ENCODE measurements at regions not wholly inside any gene's neighbourhood (a gene's known extent, or its start where the extent isn't known, plus 50 kb on each side); places are given as distances from the start of the nearest gene placed in this dataset.

DNA sequence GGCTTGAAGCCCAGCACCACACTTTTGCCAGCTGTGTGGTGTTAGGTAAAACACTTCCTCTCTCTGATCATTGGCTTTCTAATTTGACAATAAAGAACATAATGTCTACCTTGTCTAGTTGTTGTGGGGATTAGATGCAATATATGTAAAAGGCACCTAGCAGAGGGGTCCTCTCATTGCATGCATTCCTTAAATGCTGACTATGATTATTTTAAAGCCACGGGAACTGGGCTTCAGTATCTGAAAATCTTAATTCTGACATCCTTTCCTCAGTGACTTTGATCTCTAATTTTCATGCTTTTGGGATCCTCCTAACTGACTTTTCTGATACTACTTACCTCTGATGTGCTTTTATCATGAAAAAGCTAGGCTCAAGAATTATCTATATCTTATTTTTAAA is 596.3 kb downstream of the TAFA4 start:
- TF ChIP-seq, protein P1, sequence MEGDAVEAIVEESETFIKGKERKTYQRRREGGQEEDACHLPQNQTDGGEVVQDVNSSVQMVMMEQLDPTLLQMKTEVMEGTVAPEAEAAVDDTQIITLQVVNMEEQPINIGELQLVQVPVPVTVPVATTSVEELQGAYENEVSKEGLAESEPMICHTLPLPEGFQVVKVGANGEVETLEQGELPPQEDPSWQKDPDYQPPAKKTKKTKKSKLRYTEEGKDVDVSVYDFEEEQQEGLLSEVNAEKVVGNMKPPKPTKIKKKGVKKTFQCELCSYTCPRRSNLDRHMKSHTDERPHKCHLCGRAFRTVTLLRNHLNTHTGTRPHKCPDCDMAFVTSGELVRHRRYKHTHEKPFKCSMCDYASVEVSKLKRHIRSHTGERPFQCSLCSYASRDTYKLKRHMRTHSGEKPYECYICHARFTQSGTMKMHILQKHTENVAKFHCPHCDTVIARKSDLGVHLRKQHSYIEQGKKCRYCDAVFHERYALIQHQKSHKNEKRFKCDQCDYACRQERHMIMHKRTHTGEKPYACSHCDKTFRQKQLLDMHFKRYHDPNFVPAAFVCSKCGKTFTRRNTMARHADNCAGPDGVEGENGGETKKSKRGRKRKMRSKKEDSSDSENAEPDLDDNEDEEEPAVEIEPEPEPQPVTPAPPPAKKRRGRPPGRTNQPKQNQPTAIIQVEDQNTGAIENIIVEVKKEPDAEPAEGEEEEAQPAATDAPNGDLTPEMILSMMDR (IDR thresholded peaks at IDR 0.05; ENCODE audit: insufficient read depth, low read depth, low read length) = no peak
- no peak for DNase-seq (ENCODE audit: low read depth)
- no peak overlapping the region for H3K4me3 ChIP-seq (ENCODE audit: low read depth, low read length)

DNA sequence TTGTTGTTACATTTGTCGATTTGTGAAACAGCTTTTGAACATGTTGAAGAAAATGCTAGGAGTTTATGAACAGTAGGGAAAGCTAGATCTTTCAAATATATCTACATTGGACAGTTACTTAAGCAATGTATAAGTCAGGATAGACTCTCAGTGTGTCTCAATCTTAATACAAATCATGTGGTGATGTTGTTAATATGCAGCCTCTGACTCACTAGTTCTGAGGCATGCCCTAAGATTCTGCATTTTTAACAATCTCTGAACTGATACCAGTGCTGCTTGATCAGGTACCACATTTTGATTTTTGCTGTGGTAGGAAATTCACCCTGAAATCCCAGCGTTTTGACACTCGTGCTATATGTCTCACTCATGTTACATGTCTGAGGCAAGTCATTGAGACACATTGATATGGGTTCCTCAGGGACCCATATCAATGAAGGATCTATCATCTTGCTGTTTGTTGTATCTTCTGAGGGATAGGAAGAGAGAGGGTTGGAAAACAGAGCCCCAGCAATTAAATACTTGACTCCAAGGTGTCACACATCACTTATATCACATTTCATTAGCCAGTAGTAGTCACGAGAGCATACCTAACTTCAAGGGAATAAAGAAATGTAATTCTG is 597.9 kb downstream of the TAFA4 start:
- TF ChIP-seq, protein P1 (IDR thresholded peaks at IDR 0.05; ENCODE audit: insufficient read depth, low read depth, low read length) = no peak
- no peak for DNase-seq (ENCODE audit: low read depth)
- H3K4me3 ChIP-seq (ENCODE audit: low read depth, low read length) = no peak overlapping the region

DNA sequence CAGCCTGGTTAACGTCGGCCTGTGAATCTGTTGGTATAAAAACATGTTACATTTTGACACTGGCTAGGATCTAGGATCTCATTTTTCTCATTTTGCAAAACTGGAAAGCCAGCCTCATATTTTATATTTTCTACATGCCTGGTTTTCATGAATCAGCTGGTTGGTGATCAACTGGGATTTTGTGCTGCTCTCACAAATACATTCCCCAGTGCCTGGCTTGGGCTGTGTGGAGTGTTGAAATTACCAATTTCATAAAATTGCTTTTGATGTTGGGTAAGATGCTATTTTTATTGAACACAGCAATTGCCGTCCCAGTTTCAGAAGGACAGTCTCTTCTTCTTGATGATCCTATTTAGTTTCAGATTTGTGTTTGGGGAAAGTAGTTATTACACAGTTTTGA is 604.3 kb downstream of the TAFA4 start:
- DNase-seq (ENCODE audit: low read depth) = no peak
- TF ChIP-seq, protein P1 (IDR thresholded peaks at IDR 0.05; ENCODE audit: insufficient read depth, low read depth, low read length) = no peak
- H3K4me3 ChIP-seq (ENCODE audit: low read depth, low read length) = no peak overlapping the region

DNA sequence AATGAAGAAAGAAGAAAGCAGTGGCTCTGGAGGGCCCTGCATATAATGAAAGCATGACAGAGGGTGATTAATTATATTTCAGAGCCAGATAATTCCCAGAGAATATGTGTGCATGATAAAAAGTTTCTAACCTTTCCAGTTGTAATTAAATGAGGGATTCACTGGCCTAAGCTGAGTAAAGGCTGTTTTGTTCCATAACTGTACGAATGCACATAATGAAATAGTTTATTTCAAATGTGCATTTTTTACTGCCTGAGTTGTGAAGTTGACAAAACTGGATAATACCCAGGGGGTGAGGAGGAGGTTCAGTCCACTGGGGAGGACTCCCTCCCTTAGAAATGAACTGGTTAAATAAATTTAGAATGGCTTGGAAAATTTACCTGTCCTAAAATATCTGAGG is 616.4 kb downstream of the TAFA4 start:
- no peak overlapping the region for H3K4me3 ChIP-seq (ENCODE audit: low read depth, low read length)
- TF ChIP-seq, protein P1 (IDR thresholded peaks at IDR 0.05; ENCODE audit: insufficient read depth, low read depth, low read length) = no peak

DNA sequence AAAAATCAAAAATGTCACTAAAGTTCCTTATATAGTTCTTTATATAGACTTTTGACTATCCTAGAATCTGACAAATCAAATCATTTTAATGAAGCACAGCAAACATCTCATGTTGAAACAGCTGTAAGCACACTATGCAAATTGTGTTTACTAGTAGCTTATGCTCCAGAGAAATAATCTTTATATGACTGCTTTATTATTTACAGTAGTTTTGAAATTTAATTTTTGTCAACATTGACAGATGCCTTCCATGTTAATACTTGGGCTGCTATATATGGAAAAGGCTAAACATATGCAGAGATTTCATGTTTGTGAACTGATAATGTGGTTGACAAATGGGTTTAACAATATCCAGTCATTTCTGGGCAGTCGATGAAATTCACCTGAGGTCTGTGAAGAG is 616.8 kb downstream of the TAFA4 start:
- TF ChIP-seq, protein P1 (IDR thresholded peaks at IDR 0.05; ENCODE audit: insufficient read depth, low read depth, low read length) = no peak
- DNase-seq (ENCODE audit: low read depth) = no peak
- H3K4me3 ChIP-seq (ENCODE audit: low read depth, low read length) = no peak overlapping the region

More for the DNA sequence above, 616.4 kb downstream of the TAFA4 start:
- DNase-seq (ENCODE audit: low read depth) = no peak

DNA sequence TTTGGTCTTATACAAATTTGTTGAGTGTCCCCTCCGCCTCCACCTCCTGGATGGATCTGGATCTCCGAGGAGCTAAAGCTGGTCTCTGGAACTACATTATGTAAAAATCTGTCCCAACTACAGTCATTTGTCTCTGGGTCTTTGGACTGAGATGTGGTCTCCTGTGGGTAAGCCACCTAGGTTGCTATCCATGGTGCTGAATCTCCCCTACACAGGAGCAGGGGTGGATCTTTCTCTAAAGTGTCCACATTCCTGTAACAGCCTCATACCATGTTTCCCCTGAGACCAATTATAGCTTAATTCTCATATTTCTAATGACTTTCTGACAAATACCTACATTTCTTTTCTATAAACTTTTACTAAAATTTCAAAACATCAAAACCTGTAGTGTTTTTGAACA is 625.8 kb downstream of the TAFA4 start:
- peak; percentile 5 for DNase-seq (ENCODE audit: low read depth)
- TF ChIP-seq, protein P1 (IDR thresholded peaks at IDR 0.05; ENCODE audit: insufficient read depth, low read depth, low read length) = no peak
- H3K4me3 ChIP-seq (ENCODE audit: low read depth, low read length) = no peak overlapping the region

DNA sequence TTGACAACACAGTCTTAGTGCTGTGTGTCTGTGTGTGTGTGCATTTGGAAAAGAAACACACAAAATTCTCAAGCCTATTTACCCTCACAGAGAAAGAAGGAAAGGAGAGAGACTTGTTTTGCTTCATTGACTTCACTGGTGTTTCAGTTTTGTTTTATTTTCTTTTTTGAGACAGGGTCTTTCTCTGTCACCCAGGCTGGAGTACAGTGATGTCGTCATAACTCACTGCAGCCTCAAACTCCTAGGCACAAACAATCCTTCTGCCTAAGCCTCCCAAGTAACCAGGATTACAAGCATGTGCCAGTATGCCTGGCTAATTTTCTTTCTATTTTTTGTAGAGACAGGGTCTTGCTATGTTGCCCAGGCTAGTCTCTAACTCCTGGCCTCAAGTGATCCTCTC is 636.9 kb downstream of the TAFA4 start:
- TF ChIP-seq, protein P1 (IDR thresholded peaks at IDR 0.05; ENCODE audit: insufficient read depth, low read depth, low read length) = no peak
- no peak overlapping the region for H3K4me3 ChIP-seq (ENCODE audit: low read depth, low read length)
- DNase-seq (ENCODE audit: low read depth) = no peak
